ENCODE measurements at regions not wholly inside any gene's neighbourhood (a gene's known extent, or its start where the extent isn't known, plus 50 kb on each side); places are given as distances from the start of the nearest gene placed in this dataset.

DNA sequence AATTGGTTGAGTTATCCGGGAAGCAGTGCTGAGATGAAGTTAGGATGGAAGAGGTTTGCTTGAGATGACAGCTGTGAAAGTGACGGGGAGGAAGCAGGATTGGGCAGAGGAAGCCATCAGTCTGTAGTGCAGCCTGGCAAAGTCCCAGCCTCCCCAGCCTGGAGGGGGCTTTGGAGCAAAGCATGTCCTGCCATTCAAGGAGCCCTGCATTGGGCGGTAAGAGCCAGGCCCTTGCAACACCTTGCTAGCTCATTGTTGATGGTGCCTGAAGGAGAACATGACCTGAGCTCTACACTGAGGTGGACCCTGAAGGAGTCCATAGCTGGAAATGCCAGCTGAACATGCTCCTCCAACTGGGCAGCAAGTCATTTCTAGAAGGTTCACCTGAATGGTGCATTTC lies 228.9 kb downstream of the ACKR3 start:
- no peak for TF ChIP-seq FOXP2 (optimal IDR thresholded peaks at IDR 0.05; ENCODE audit: control extremely low read depth, extremely low read length, insufficient read depth)
- Histone ChIP-seq H3K9ac (ENCODE audit: insufficient read length) (no peak overlapping the region), H3K9me3 (ENCODE audit: low read depth, low read length) (no peaks in the 10 kb centered on the region), H3K27ac (no peak overlapping the region), H3K4me3 (no peak overlapping the region), H3K36me3 (ENCODE audit: insufficient read depth, low read length) (no peaks in the 10 kb centered on the region)
- no peak for DNase-seq (ENCODE audit: low read depth, low spot score)

DNA sequence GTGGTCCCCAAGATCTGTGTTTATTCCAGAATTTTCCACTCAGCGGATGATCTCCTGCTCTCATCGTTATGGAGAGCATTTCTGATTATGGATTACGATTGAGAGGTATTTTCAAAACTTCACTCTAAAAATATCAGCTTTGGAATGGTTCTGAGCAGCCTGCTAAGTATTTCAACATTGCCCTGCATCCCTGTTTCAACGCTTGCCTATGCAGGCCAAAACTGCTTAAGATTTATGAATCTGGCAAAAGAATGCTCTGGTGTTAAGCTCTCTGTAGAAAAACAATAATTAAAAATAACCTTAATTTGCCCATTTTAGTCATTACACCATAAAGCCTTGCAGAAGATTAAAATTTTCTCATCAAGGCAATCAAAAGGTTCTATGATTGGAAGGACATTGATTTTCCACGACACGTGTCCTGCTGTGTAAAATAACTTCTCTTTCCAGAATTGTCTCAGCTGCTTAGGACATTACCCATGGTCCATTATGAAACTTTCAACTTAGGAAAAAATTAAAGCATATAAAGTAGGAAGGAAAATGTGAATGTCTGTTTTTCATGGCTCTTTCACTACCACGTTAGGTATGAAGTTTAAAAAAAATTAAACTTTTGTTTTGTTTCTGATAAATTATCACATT lies 229.9 kb downstream of the ACKR3 start:
- H3K4me3 ChIP-seq = no peak overlapping the region
- no peaks in the 10 kb centered on the region for H3K36me3 ChIP-seq (ENCODE audit: insufficient read depth, low read length)
- no peak for DNase-seq (ENCODE audit: low read depth, low spot score)
- no peaks in the 10 kb centered on the region for H3K9me3 ChIP-seq (ENCODE audit: low read depth, low read length)
- TF ChIP-seq POLR2AphosphoS5 (IDR thresholded peaks at IDR 0.05; ENCODE audit: borderline replicate concordance, low read depth, low read length) (no peak), EZH2 (IDR thresholded peaks at IDR 0.05) (no peak), FOXP2 (optimal IDR thresholded peaks at IDR 0.05; ENCODE audit: control extremely low read depth, extremely low read length, insufficient read depth) (no peak)
- H3K9ac ChIP-seq (ENCODE audit: insufficient read length) = no peak overlapping the region
- no peak overlapping the region for H3K27ac ChIP-seq

DNA sequence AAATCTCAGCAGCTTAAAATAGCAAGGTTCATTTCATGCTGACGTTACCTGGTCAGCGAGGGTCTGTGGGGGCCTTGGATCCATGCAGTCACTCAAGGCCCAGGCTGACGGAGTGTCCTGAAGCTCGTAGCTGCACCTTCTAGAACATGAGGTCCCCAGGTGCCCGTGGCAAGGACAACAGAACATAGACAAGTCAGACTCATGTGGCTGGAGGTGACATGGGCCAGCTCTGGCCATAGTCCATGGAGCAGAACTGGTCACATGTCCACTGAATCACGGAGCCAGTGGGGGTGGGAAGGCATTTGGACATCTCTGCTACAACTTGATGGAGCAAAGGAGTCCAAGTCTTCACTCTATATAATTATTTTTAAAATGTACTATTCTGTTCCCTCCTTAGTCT lies 233.2 kb downstream of the ACKR3 start:
- no peak overlapping the region for H3K4me3 ChIP-seq
- H3K9me3 ChIP-seq (ENCODE audit: low read depth, low read length) = no peaks in the 10 kb centered on the region
- TF ChIP-seq POLR2AphosphoS5 (IDR thresholded peaks at IDR 0.05; ENCODE audit: borderline replicate concordance, low read depth, low read length) = no peak
- no peak for TF ChIP-seq EZH2 (IDR thresholded peaks at IDR 0.05)
- no peak for TF ChIP-seq FOXP2 (optimal IDR thresholded peaks at IDR 0.05; ENCODE audit: control extremely low read depth, extremely low read length, insufficient read depth)
- no peaks in the 10 kb centered on the region for H3K36me3 ChIP-seq (ENCODE audit: insufficient read depth, low read length)
- DNase-seq (ENCODE audit: low read depth, low spot score) = no peak
- no peak overlapping the region for H3K27ac ChIP-seq
- H3K9ac ChIP-seq (ENCODE audit: insufficient read length) = no peak overlapping the region

DNA sequence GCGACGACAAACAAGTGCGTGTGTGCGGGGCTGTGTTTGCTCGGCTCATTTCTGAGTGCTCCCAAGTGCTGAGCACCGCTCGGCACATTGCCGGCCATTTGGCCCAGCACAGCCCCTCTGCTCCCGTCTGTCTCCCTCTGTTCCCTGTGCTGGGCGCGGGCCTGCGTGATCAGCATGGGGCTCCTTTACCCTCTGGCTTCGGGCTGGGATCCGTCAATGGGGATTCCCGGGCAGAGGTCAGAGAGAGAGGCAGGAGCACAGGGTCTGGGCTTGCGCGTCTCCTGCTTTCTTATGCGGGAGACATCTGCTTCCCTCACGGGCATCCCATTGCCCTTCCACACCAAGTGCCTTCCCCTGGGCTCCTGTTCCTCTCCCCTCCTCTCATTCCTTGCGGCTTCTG lies 234.0 kb downstream of the ACKR3 start:
- H3K4me3 ChIP-seq = no peak overlapping the region
- H3K9me3 ChIP-seq (ENCODE audit: low read depth, low read length) = no peaks in the 10 kb centered on the region
- DNase-seq (ENCODE audit: low read depth, low spot score) = no peak
- no peak overlapping the region for H3K9ac ChIP-seq (ENCODE audit: insufficient read length)
- H3K36me3 ChIP-seq (ENCODE audit: insufficient read depth, low read length) = no peaks in the 10 kb centered on the region
- H3K27ac ChIP-seq = no peak overlapping the region
- no peak for TF ChIP-seq FOXP2 (optimal IDR thresholded peaks at IDR 0.05; ENCODE audit: control extremely low read depth, extremely low read length, insufficient read depth)
- no peak for TF ChIP-seq EZH2 (IDR thresholded peaks at IDR 0.05)
- TF ChIP-seq POLR2AphosphoS5 (IDR thresholded peaks at IDR 0.05; ENCODE audit: borderline replicate concordance, low read depth, low read length) = no peak

DNA sequence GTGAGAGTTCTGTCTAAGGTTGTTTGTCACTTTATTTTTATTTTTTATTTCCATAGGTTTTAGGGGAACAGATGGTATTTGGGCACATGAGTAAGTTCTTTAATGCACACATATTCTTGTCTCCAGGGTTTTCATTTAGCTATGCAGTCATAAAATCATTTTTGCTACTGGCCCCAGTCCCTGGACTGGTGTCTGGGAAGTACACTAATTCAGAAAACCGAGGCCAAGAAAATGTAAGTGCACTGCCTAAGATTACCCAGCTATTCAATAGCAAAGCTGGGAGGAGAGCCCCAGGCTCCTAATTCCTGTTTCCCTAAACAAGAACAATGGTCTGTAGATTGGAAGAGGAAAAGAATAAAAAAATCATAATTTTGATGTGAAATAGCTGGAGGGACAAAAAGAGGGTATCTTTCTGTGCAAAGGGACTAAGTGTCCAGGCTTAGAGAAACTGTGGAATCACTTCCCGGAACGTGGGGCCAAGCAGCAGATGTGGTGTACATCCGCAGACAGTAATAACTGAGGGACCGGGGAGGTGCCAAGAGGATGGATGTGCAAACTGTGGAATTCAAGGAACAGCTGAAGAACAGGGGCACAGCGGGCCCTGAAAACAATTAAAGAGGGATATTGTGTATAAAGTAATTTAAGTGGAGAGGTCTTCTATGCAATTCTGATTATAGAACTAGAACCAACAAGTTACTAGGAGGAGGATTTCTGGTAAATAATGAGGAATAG lies 236.3 kb downstream of the ACKR3 start:
- Histone ChIP-seq H3K27ac (no peak overlapping the region), H3K36me3 (ENCODE audit: insufficient read depth, low read length) (no peaks in the 10 kb centered on the region), H3K9ac (ENCODE audit: insufficient read length) (no peak overlapping the region), H3K4me3 (no peak overlapping the region), H3K9me3 (ENCODE audit: low read depth, low read length) (no peaks in the 10 kb centered on the region)
- no peak for DNase-seq (ENCODE audit: low read depth, low spot score)
- TF ChIP-seq POLR2AphosphoS5 (IDR thresholded peaks at IDR 0.05; ENCODE audit: borderline replicate concordance, low read depth, low read length) = no peak
- no peak for TF ChIP-seq EZH2 (IDR thresholded peaks at IDR 0.05)

DNA sequence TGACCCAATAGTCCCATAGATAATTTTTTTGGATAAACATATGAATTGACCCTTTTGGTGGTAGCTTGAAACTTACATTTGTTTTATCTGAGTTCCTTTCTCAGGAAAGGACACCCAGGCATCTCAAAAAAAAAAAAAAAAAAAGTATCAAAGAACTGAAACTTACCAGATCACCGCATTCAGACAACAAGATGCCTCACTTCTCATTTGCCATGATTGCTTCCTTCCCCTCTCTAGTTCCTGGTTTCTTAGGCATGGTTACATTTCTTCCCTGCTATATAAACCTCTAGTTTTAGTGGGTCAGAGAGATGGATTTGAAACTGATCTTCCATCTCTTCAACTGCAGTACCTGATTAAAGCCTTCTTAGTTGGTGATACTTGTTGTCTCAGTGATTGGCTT lies 240.1 kb downstream of the ACKR3 start:
- DNase-seq (ENCODE audit: low read depth, low spot score) = no peak
- Histone ChIP-seq H3K9me3 (ENCODE audit: low read depth, low read length) (no peaks in the 10 kb centered on the region), H3K27ac (no peak overlapping the region), H3K9ac (ENCODE audit: insufficient read length) (no peak overlapping the region), H3K4me3 (no peak overlapping the region), H3K36me3 (ENCODE audit: insufficient read depth, low read length) (no peaks in the 10 kb centered on the region)
- TF ChIP-seq EZH2 (IDR thresholded peaks at IDR 0.05) = no peak
- TF ChIP-seq POLR2AphosphoS5 (IDR thresholded peaks at IDR 0.05; ENCODE audit: borderline replicate concordance, low read depth, low read length) = no peak
- TF ChIP-seq FOXP2 (optimal IDR thresholded peaks at IDR 0.05; ENCODE audit: control extremely low read depth, extremely low read length, insufficient read depth) = no peak

DNA sequence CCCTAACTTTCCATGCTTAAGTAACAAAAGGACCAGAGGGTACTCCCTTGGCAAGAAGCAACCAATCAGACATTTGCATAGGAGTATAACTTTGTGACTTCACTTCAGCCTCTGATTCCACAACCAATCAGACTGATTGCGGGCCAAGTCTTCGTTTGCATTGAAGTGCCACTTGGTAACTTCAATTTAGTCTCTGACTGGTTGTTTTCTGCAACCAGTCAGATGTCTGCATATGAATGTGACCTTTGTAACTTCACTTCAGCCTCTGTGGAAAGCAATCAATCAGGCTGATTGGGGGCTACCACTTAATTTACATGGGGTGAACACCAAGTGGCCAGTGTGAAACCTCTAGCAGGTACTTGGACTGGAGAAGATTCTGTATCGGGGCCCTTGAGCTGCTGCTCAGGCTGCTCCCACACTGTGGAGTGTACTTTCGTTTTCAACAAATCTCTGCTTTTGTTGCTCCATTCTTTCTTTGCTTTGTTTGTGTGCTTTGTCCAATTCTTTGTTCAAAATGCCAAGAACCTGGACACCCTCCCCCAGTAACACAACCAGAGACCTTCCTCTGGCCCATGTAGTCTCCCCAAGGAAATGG lies 241.5 kb downstream of the ACKR3 start:
- no peak overlapping the region for H3K4me3 ChIP-seq
- no peaks in the 10 kb centered on the region for H3K36me3 ChIP-seq (ENCODE audit: insufficient read depth, low read length)
- TF ChIP-seq FOXP2 (optimal IDR thresholded peaks at IDR 0.05; ENCODE audit: control extremely low read depth, extremely low read length, insufficient read depth) (no peak), POLR2AphosphoS5 (IDR thresholded peaks at IDR 0.05; ENCODE audit: borderline replicate concordance, low read depth, low read length) (no peak), EZH2 (IDR thresholded peaks at IDR 0.05) (no peak)
- no peaks in the 10 kb centered on the region for H3K9me3 ChIP-seq (ENCODE audit: low read depth, low read length)
- DNase-seq (ENCODE audit: low read depth, low spot score) = no peak
- no peak overlapping the region for H3K9ac ChIP-seq (ENCODE audit: insufficient read length)
- no peak overlapping the region for H3K27ac ChIP-seq

DNA sequence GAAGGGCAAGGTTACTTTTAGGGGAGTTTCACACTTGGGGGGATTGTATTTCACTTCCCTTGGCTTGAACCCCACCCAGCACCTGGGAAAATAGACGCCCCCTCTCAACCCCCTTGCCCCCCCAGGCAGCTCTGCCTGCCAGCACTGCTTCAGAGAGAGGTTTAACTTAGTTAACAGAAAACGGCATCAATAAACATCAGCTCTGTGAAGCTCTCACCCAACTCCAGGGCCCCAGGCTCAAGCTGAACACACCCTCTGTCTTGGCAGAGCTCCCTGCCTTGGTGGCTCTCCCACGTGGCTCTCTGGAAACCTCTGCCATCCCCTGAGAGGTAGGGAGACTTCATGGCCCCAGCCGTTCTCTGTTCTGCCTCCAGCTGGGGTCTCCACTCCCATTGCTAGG lies 244.1 kb downstream of the ACKR3 start:
- Histone ChIP-seq H3K9me3 (ENCODE audit: low read depth, low read length) (no peaks in the 10 kb centered on the region), H3K36me3 (ENCODE audit: insufficient read depth, low read length) (no peaks in the 10 kb centered on the region), H3K9ac (ENCODE audit: insufficient read length) (no peak overlapping the region), H3K4me3 (no peak overlapping the region), H3K27ac (no peak overlapping the region)
- no peak for DNase-seq (ENCODE audit: low read depth, low spot score)
- TF ChIP-seq POLR2AphosphoS5 (IDR thresholded peaks at IDR 0.05; ENCODE audit: borderline replicate concordance, low read depth, low read length) = no peak
- TF ChIP-seq FOXP2 (optimal IDR thresholded peaks at IDR 0.05; ENCODE audit: control extremely low read depth, extremely low read length, insufficient read depth) = no peak
- no peak for TF ChIP-seq EZH2 (IDR thresholded peaks at IDR 0.05)
